ENCODE measurements at regions not wholly inside any gene's neighbourhood (a gene's known extent, or its start where the extent isn't known, plus 50 kb on each side); places are given as distances from the start of the nearest gene placed in this dataset.

GRCh38 chr12:115785548-115785947, 491.9 kb downstream of the MED13L start:
- no peak for TF ChIP-seq EZH2 (IDR thresholded peaks at IDR 0.05; ENCODE audit: borderline replicate concordance, low read length)
- TF ChIP-seq CTCF (IDR thresholded peaks at IDR 0.05; ENCODE audit: low read length): no peak

Data from OCI-LY1 (cell line).